ENCODE measurements at regions not wholly inside any gene's neighbourhood (a gene's known extent, or its start where the extent isn't known, plus 50 kb on each side); places are given as distances from the start of the nearest gene placed in this dataset.

DNA sequence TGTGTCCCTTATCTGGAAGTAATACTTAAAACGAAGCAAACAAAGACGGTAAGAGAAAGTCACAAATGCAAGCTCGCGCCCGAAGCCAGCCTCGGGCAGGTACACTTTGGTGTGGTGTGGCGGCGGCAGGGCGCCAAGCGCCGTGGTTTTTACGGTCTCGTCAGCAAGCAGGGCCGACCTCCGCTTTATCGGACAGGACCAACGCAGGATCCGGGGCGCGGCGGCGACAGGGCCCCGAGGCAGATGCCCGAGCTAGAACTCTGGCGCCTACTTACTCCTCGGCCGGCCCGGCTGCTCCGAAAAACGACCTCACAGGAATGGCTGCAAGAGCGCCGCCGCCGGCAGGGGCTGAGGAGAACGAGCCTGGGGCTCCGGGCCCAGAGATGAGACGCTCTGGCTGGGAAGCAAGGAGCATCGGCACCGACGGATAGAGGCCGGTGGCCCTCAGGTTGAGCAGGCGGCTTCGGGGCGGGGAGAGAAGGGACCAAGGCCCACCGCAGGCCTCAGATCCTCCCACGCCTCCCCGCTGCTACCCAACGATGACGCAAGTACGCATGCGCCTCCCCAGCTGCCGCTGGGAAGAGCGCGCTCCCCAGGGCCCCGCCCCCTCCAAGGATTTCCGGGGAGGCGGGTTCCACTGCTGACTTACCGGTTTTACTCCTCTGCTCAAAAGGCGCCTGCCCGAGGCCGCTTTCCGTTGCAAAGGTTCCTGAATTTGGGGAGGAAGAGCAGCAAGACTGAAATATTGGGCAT, 60.6 kb downstream of the FAM217A start (continued):
- TF ChIP-seq ZNF24 (IDR thresholded peaks at IDR 0.05) (no peak), SAFB (IDR thresholded peaks at IDR 0.05; ENCODE audit: borderline replicate concordance, low read depth, low read length) (no peak), ZNF212 (CRISPR knock-in tag; IDR thresholded peaks at IDR 0.05) (no peak), TARDBP (IDR thresholded peaks at IDR 0.05) (0 out of 2 replicates have a peak, but pooled peaks have one; percentile 28), ZNF165 (CRISPR knock-in tag; IDR thresholded peaks at IDR 0.05; ENCODE audit: borderline replicate concordance) (no peak), SRSF9 (IDR thresholded peaks at IDR 0.05; ENCODE audit: borderline replicate concordance, low read depth, low read length) (no peak), ESRRB (CRISPR knock-in tag; IDR thresholded peaks at IDR 0.05; ENCODE audit: borderline replicate concordance) (no peak), SAP30 (IDR thresholded peaks at IDR 0.05; ENCODE audit: borderline replicate concordance, insufficient read depth, low read depth, low read length, poor library complexity, severe bottlenecking) (no peak), ZNF696 (CRISPR knock-in tag; conservative IDR thresholded peaks at IDR 0.05) (no peak), ZNF311 (CRISPR knock-in tag; IDR thresholded peaks at IDR 0.05) (no peak), ZBTB1 (CRISPR knock-in tag; IDR thresholded peaks at IDR 0.05; ENCODE audit: borderline replicate concordance, low read depth) (peak; percentile 42; the same call in 1 of the 2 replicates), FOXA1 (IDR thresholded peaks at IDR 0.05; ENCODE audit: borderline replicate concordance) (no peak), SPI1 (IDR thresholded peaks at IDR 0.05; ENCODE audit: borderline replicate concordance, low read depth, low read length) (no peak), NR4A1 (CRISPR knock-in tag; IDR thresholded peaks at IDR 0.05) (peak; percentile 76), NR4A1 (tag; IDR thresholded peaks at IDR 0.05) (no peak), LEF1 (IDR thresholded peaks at IDR 0.05) (no peak; the same call in 1 of the 2 replicates), ZKSCAN1 (IDR thresholded peaks at IDR 0.05; ENCODE audit: low read depth, low read length) (no peak), KAT8 (IDR thresholded peaks at IDR 0.05; ENCODE audit: low read depth) (no peak)
- TF ChIP-seq, protein P1, sequence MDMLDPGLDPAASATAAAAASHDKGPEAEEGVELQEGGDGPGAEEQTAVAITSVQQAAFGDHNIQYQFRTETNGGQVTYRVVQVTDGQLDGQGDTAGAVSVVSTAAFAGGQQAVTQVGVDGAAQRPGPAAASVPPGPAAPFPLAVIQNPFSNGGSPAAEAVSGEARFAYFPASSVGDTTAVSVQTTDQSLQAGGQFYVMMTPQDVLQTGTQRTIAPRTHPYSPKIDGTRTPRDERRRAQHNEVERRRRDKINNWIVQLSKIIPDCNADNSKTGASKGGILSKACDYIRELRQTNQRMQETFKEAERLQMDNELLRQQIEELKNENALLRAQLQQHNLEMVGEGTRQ (CRISPR knock-in tag; IDR thresholded peaks at IDR 0.05): no peak
- TF ChIP-seq, protein P2, sequence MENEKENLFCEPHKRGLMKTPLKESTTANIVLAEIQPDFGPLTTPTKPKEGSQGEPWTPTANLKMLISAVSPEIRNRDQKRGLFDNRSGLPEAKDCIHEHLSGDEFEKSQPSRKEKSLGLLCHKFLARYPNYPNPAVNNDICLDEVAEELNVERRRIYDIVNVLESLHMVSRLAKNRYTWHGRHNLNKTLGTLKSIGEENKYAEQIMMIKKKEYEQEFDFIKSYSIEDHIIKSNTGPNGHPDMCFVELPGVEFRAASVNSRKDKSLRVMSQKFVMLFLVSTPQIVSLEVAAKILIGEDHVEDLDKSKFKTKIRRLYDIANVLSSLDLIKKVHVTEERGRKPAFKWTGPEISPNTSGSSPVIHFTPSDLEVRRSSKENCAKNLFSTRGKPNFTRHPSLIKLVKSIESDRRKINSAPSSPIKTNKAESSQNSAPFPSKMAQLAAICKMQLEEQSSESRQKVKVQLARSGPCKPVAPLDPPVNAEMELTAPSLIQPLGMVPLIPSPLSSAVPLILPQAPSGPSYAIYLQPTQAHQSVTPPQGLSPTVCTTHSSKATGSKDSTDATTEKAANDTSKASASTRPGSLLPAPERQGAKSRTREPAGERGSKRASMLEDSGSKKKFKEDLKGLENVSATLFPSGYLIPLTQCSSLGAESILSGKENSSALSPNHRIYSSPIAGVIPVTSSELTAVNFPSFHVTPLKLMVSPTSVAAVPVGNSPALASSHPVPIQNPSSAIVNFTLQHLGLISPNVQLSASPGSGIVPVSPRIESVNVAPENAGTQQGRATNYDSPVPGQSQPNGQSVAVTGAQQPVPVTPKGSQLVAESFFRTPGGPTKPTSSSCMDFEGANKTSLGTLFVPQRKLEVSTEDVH (IDR thresholded peaks at IDR 0.05; ENCODE audit: low read depth, partially characterized antibody): no peak
- TF ChIP-seq, protein P3, sequence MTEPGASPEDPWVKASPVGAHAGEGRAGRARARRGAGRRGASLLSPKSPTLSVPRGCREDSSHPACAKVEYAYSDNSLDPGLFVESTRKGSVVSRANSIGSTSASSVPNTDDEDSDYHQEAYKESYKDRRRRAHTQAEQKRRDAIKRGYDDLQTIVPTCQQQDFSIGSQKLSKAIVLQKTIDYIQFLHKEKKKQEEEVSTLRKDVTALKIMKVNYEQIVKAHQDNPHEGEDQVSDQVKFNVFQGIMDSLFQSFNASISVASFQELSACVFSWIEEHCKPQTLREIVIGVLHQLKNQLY (CRISPR knock-in tag; conservative IDR thresholded peaks at IDR 0.05): no peak
- TF ChIP-seq, protein P4, sequence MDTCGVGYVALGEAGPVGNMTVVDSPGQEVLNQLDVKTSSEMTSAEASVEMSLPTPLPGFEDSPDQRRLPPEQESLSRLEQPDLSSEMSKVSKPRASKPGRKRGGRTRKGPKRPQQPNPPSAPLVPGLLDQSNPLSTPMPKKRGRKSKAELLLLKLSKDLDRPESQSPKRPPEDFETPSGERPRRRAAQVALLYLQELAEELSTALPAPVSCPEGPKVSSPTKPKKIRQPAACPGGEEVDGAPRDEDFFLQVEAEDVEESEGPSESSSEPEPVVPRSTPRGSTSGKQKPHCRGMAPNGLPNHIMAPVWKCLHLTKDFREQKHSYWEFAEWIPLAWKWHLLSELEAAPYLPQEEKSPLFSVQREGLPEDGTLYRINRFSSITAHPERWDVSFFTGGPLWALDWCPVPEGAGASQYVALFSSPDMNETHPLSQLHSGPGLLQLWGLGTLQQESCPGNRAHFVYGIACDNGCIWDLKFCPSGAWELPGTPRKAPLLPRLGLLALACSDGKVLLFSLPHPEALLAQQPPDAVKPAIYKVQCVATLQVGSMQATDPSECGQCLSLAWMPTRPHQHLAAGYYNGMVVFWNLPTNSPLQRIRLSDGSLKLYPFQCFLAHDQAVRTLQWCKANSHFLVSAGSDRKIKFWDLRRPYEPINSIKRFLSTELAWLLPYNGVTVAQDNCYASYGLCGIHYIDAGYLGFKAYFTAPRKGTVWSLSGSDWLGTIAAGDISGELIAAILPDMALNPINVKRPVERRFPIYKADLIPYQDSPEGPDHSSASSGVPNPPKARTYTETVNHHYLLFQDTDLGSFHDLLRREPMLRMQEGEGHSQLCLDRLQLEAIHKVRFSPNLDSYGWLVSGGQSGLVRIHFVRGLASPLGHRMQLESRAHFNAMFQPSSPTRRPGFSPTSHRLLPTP (IDR thresholded peaks at IDR 0.05; ENCODE audit: borderline replicate concordance, extremely low read depth, insufficient read length): no peak
